ENCODE measurements at regions not wholly inside any gene's neighbourhood (a gene's known extent, or its start where the extent isn't known, plus 50 kb on each side); places are given as distances from the start of the nearest gene placed in this dataset.

DNA sequence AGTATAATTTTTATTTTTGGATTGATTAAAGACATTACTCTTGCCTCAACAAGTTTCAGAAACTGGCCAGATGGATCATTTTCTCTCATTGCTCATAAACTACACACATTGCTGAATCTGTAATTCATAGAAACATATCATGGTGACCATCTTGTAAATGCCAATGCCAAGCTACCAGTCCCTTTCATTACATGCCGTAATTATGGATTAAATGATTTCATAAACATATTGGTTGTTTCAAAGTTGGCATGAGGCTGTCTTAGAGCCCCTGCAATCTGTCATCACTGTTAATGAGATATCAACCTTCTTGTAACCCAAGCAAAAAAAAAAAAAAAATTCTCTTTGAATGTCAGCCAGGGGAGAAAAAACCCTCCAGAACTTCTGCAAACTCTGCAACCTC is 112.2 kb downstream of the DCLK3 start:
- no peak for DNase-seq (ENCODE audit: low spot score)
- intact Hi-C loops (cut with micrococcal nuclease; ENCODE audit: unreplicated experiment): no loop called here
- H3K36me3 ChIP-seq (replicated peaks in 1 of 2; ENCODE audit: control insufficient read depth in 1 of 2, insufficient read depth in 2 of 2, low read length in 2 of 2): no peaks in the 10 kb centered on the region
- H4K20me1 ChIP-seq (ENCODE audit: insufficient read depth, low read length): no peaks in the 10 kb centered on the region
- FAIRE-seq: no peak
- no peak overlapping the region for H3K4me2 ChIP-seq (ENCODE audit: low read depth, low read length)
- H3K4me3 ChIP-seq (replicated peaks in 1 of 3; ENCODE audit: insufficient read depth in 1 of 3, low read depth in 2 of 3, low read length in 3 of 3): no peak overlapping the region
- no peaks in the 10 kb centered on the region for H3K4me1 ChIP-seq (ENCODE audit: insufficient read depth, low read length)
- no peak overlapping the region for H3K9ac ChIP-seq (ENCODE audit: insufficient read depth, low read depth, low read length)
- H3K27me3 ChIP-seq (ENCODE audit: control insufficient read depth in 1 of 2, insufficient read depth in 2 of 2, low read length in 2 of 2): no peaks in the 10 kb centered on the region
- no peak overlapping the region for H2AFZ ChIP-seq (ENCODE audit: low read length)
- H3K9me3 ChIP-seq (ENCODE audit: low read length): no peaks in the 10 kb centered on the region
- ChIA-PET CTCF (ENCODE audit: low intra/inter-chr PET ratio, low total read pairs) (no interaction called here), POLR2A (no interaction called here)
- TF ChIP-seq ZNF672 (CRISPR knock-in tag; IDR thresholded peaks at IDR 0.05) (no peak), JDP2 (CRISPR knock-in tag; IDR thresholded peaks at IDR 0.05; ENCODE audit: borderline replicate concordance) (no peak), ZNF484 (CRISPR knock-in tag; IDR thresholded peaks at IDR 0.05; ENCODE audit: borderline replicate concordance, low read depth) (no peak), ZNF772 (CRISPR knock-in tag; IDR thresholded peaks at IDR 0.05) (no peak), ZNF782 (CRISPR knock-in tag; IDR thresholded peaks at IDR 0.05; ENCODE audit: borderline replicate concordance) (no peak), TEAD2 (CRISPR knock-in tag; IDR thresholded peaks at IDR 0.05) (no peak), ZNF563 (CRISPR knock-in tag; IDR thresholded peaks at IDR 0.05) (no peak), ZFP41 (CRISPR knock-in tag; IDR thresholded peaks at IDR 0.05; ENCODE audit: borderline replicate concordance) (no peak), RFXAP (CRISPR knock-in tag; IDR thresholded peaks at IDR 0.05; ENCODE audit: borderline replicate concordance) (no peak), CENPT (CRISPR knock-in tag; IDR thresholded peaks at IDR 0.05; ENCODE audit: low read depth) (no peak), ZNF20 (CRISPR knock-in tag; IDR thresholded peaks at IDR 0.05) (no peak), EEA1 (CRISPR knock-in tag; IDR thresholded peaks at IDR 0.05; ENCODE audit: borderline replicate concordance) (no peak), ARID2 (CRISPR knock-in tag; IDR thresholded peaks at IDR 0.05; ENCODE audit: borderline replicate concordance) (no peak), RARG (CRISPR knock-in tag; IDR thresholded peaks at IDR 0.05; ENCODE audit: low read depth) (no peak), ZNF615 (CRISPR knock-in tag; IDR thresholded peaks at IDR 0.05; ENCODE audit: borderline replicate concordance) (no peak), HNF4G (IDR thresholded peaks at IDR 0.05; ENCODE audit: borderline replicate concordance, low read depth, low read length) (no peak), HNF4G (CRISPR knock-in tag; IDR thresholded peaks at IDR 0.05; ENCODE audit: borderline replicate concordance, low read depth) (no peak), PHF20 (CRISPR knock-in tag; IDR thresholded peaks at IDR 0.05) (no peak)
- H3K79me2 ChIP-seq (ENCODE audit: insufficient read depth, low read length): no peaks in the 10 kb centered on the region
- BruUV-seq (replicated peaks): no TSS peak
- WGBS (ENCODE audit: low lambda C conversion rate): 0% methylated on average over 1 of the region's 1 CpG
- no peak for ATAC-seq
- no peak overlapping the region for H3K27ac ChIP-seq (ENCODE audit: extremely low read length, insufficient read depth, low read length)
- in situ Hi-C loops (cut with HindIII; ENCODE audit: extremely low pct_ligation_motif_present, low pct_unique_long_range_greater_than_20kb): no loop called here

Data from HepG2 (cell line).